B cell (primary cell): ENCODE measurements at regions not wholly inside any gene's neighbourhood (a gene's known extent, or its start where the extent isn't known, plus 50 kb on each side); places are given as distances from the start of the nearest gene placed in this dataset.

ENCODE experiments used
- ATAC-seq: fragments of 200-7000 bp; cut with Tn5 transposase; one replicate; pipeline ENCODE4 v1.10.0; 2021; ENCODE audit warnings: low read depth, mild to moderate bottlenecking, moderate number of reproducible peaks, moderate library complexity
- CTCF ChIA-PET: fragments of 350-600 bp; sonication (Branson Sonifier 250); formaldehyde crosslinking; loops from one replicate; lab custom pipeline; 2021; ENCODE audit warnings: antibody characterized with exemption, inconsistent platforms; lab: Charles Lee
- POLR2A ChIA-PET: fragments of 350-600 bp; sonication (Branson Sonifier 250); formaldehyde crosslinking; loops from one replicate; lab custom pipeline; 2021; ENCODE audit warnings: antibody characterized with exemption; lab: Charles Lee
- DNase-seq: peaks from one replicate; pipeline ENCODE4 v3.0.0; 2013
- H2AFZ ChIP-seq: 2 replicates; pipeline ENCODE4 v1.6.1; 2012; ENCODE audit warnings: mild to moderate bottlenecking, low read depth, low read length; ENCODE audit not compliant: insufficient read depth, poor library complexity, severe bottlenecking
- H3K27ac ChIP-seq, 2 donors: 1 replicate in 1 of 2; 2 replicates in 1 of 2; pipeline ENCODE4 v1.5.1; 2012 to 2013; ENCODE audit warnings: low read length in 2 of 2, mild to moderate bottlenecking in 2 of 2, moderate library complexity in 1 of 2
- H3K27me3 ChIP-seq, 4 experiments: fragments of 200-600 bp in 1 of 4; sonication (generic) in 1 of 4; replicated peaks in 1 of 4; 1 replicate in 2 of 4; 2 replicates in 2 of 4; pipeline versions ENCODE4 v1.6.1 to v1.7.0; 2013 to 2016; ENCODE audit warnings: low read length in 3 of 4, mild to moderate bottlenecking in 2 of 4, mixed read lengths in 1 of 4, moderate library complexity in 1 of 4; ENCODE audit not compliant: insufficient read depth in 4 of 4, control insufficient read depth in 3 of 4; ENCODE audit errors: control extremely low read depth in 1 of 4
- H3K36me3 ChIP-seq, 2 experiments: replicated peaks in 1 of 2; 1 replicate in 1 of 2; 2 replicates in 1 of 2; pipeline versions ENCODE4 v1.6.1 to v1.7.1; 2013; ENCODE audit warnings: low read length in 1 of 2; ENCODE audit not compliant: insufficient read depth in 2 of 2, control insufficient read depth in 1 of 2; ENCODE audit errors: control extremely low read depth in 1 of 2, extremely low read depth in 1 of 2
- H3K4me1 ChIP-seq, 2 donors: fragments of 200-600 bp in 1 of 2; sonication (generic) in 1 of 2; 1 replicate in 1 of 2; 2 replicates in 1 of 2; pipeline versions ENCODE4 v1.5.1 to v1.6.1; 2013 to 2017; ENCODE audit warnings: low read length in 2 of 2; ENCODE audit not compliant: control insufficient read depth in 2 of 2, insufficient read depth in 2 of 2
- H3K4me2 ChIP-seq: replicated peaks from 2 replicates; pipeline ENCODE3; 2012; ENCODE audit warnings: mild to moderate bottlenecking, low read depth, low read length; ENCODE audit not compliant: poor library complexity, severe bottlenecking
- H3K4me3 ChIP-seq, 5 experiments: fragments of 200-600 bp in 1 of 5; sonication (generic) in 1 of 5; 1 replicate in 3 of 5; 2 replicates in 2 of 5; pipeline versions ENCODE4 v1.5.1 to v1.7.0; 2011 to 2016; ENCODE audit warnings: low read length in 4 of 5, mild to moderate bottlenecking in 4 of 5, low read depth in 2 of 5, control low read depth in 1 of 5, moderate library complexity in 1 of 5; ENCODE audit not compliant: insufficient read depth in 1 of 5; ENCODE audit errors: control extremely low read depth in 1 of 5, extremely low read depth in 1 of 5
- H3K79me2 ChIP-seq: fragments of 200-600 bp; sonication (generic); one replicate; pipeline ENCODE4 v1.6.0; 2016; ENCODE audit warnings: low read length; ENCODE audit not compliant: control insufficient read depth, insufficient read depth
- H3K9ac ChIP-seq: fragments of 200-600 bp; sonication (generic); 2 replicates; pipeline ENCODE4 v1.6.1; 2017; ENCODE audit warnings: mild to moderate bottlenecking, low read length, moderate library complexity
- H3K9me3 ChIP-seq, 3 donors: one replicate each; pipeline versions ENCODE4 v1.6.1 to v1.7.1; 2013; ENCODE audit warnings: low read length in 2 of 3; ENCODE audit not compliant: control insufficient read depth in 2 of 3, insufficient read depth in 1 of 3; ENCODE audit errors: control extremely low read depth in 1 of 3
- H4K20me1 ChIP-seq: 2 replicates; pipeline ENCODE4 v1.6.0; 2012; ENCODE audit warnings: mild to moderate bottlenecking, low read length; ENCODE audit not compliant: insufficient read depth, control insufficient read depth, poor library complexity, severe bottlenecking
- H3K27ac Mint-ChIP-seq: one replicate; pipeline ENCODE4 v1.8.0; 2021; ENCODE audit warnings: mixed read lengths
- H3K27me3 Mint-ChIP-seq: one replicate; pipeline ENCODE4 v1.8.0; 2021; ENCODE audit warnings: mixed read lengths
- H3K4me1 Mint-ChIP-seq: one replicate; pipeline ENCODE4 v1.8.0; 2021; ENCODE audit warnings: mixed read lengths
- H3K4me3 Mint-ChIP-seq: one replicate; pipeline ENCODE4 v1.8.0; 2021; ENCODE audit warnings: mixed read lengths
- H3K9me3 Mint-ChIP-seq: one replicate; pipeline ENCODE4 v1.8.0; 2022; ENCODE audit warnings: mixed read lengths; ENCODE audit not compliant: insufficient read depth
- EZH2 ChIP-seq: IDR thresholded peaks from 2 replicates; pipeline ENCODE4 v1.6.1; 2012; ENCODE audit warnings: borderline replicate concordance, low read depth, mild to moderate bottlenecking, moderate library complexity, low read length; ENCODE audit not compliant: insufficient read depth, poor library complexity, severe bottlenecking
- WGBS: methylation state at CpG from one replicate; pipeline ENCODE4 v1.1.5; 2013; ENCODE audit warnings: missing lambda C conversion rate; ENCODE audit not compliant: insufficient coverage; 5-methylcytosine and 5-hydroxymethylcytosine counted together
- intact Hi-C: fragments of 100-400 bp; cut with micrococcal nuclease; formaldehyde crosslinking; loops from one replicate; pipeline ENCODE4 v1.10.0; 2022
- TF ChIP-seq, protein P1 (sequence below): fragments of 200-600 bp; IDR thresholded peaks from one replicate; pipeline ENCODE4 v1.8.0; 2022; ENCODE audit warnings: antibody characterized with exemption, mild to moderate bottlenecking

DNA sequence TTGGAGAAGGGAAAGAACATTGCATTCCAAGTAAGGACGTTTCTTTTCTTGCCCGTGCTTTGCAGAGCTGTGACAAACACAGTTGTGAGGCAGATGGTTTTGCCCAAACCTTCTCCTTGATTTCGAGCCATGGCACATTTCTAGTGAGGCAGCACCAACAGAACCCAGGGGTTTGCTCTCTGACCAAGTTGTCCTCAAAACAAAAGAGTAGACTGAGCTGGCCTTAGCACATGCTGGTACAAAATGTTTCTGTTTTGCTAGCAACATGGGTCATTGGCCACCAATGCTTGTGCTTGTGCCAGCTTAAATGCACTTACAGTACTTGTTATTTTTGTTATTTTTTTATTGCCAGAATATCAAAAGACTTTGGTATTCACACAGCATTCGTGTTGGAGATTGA is 328.8 kb downstream of the GADD45G start:
- DNase-seq = no peak
- Mint-ChIP-seq H3K27me3 (peaks cover under 1% of the 10 kb centered on the region), H3K4me3 (no peak overlapping the region), H3K4me1 (peaks cover 1% of the 10 kb centered on the region), H3K9me3 (no peaks in the 10 kb centered on the region), H3K27ac (no peak overlapping the region)
- intact Hi-C loops = no loop called here
- CTCF ChIA-PET = no interaction called here
- Histone ChIP-seq H4K20me1 (no peaks in the 10 kb centered on the region), H3K4me3 (no peak overlapping the region), H3K4me1 (no peaks in the 10 kb centered on the region), H3K4me2 (no peak overlapping the region), H3K9me3 (no peaks in the 10 kb centered on the region), H3K36me3 (no peaks in the 10 kb centered on the region), H3K79me2 (no peaks in the 10 kb centered on the region), H3K27me3 (no peaks in the 10 kb centered on the region), H3K27ac (no peak overlapping the region), H2AFZ (no peak overlapping the region), H3K9ac (no peak overlapping the region)
- ATAC-seq = no peak
- WGBS = 87% methylated on average over 4 of the region's 4 CpGs
- POLR2A ChIA-PET = no interaction called here
- TF ChIP-seq, protein P1, sequence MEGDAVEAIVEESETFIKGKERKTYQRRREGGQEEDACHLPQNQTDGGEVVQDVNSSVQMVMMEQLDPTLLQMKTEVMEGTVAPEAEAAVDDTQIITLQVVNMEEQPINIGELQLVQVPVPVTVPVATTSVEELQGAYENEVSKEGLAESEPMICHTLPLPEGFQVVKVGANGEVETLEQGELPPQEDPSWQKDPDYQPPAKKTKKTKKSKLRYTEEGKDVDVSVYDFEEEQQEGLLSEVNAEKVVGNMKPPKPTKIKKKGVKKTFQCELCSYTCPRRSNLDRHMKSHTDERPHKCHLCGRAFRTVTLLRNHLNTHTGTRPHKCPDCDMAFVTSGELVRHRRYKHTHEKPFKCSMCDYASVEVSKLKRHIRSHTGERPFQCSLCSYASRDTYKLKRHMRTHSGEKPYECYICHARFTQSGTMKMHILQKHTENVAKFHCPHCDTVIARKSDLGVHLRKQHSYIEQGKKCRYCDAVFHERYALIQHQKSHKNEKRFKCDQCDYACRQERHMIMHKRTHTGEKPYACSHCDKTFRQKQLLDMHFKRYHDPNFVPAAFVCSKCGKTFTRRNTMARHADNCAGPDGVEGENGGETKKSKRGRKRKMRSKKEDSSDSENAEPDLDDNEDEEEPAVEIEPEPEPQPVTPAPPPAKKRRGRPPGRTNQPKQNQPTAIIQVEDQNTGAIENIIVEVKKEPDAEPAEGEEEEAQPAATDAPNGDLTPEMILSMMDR = no peak
- TF ChIP-seq EZH2 = no peak

- peaks cover 13% of the 10 kb centered on the region for H3K27me3 Mint-ChIP-seq
- Histone ChIP-seq H4K20me1 (no peaks in the 10 kb centered on the region), H2AFZ (no peak overlapping the region), H3K79me2 (no peaks in the 10 kb centered on the region), H3K4me1 (no peaks in the 10 kb centered on the region), H3K27ac (no peak overlapping the region), H3K36me3 (no peaks in the 10 kb centered on the region), H3K9me3 (no peaks in the 10 kb centered on the region), H3K4me3 (no peak overlapping the region), H3K9ac (no peak overlapping the region), H3K27me3 (no peaks in the 10 kb centered on the region), H3K4me2 (no peak overlapping the region)
- ChIA-PET CTCF (interaction anchor here (0.5 to 0.7 kb wide), 2 partner anchors 20 to 637 kb away, joined by 3 read pairs; no protein-coding TSS in a partner anchor), POLR2A (no interaction called here)
- no peak for TF ChIP-seq EZH2
- TF ChIP-seq, protein P1 = no peak
- intact Hi-C loops = no loop called here
- no peaks in the 10 kb centered on the region for H3K9me3 Mint-ChIP-seq
- no peak overlapping the region for H3K27ac Mint-ChIP-seq
- H3K4me3 Mint-ChIP-seq = no peak overlapping the region
- WGBS = 89% methylated on average over 5 of the region's 6 CpGs
- ATAC-seq (no peak), DNase-seq (no peak)
- peaks cover 1% of the 10 kb centered on the region for H3K4me1 Mint-ChIP-seq
Measured at GRCh38 chr9:89935115-89935514, 330.3 kb downstream of the GADD45G start.
